Ishikawa (cell line): ENCODE measurements at regions not wholly inside any gene's neighbourhood (a gene's known extent, or its start where the extent isn't known, plus 50 kb on each side); places are given as distances from the start of the nearest gene placed in this dataset.

Source experiments
- CEBPB ChIP-seq: IDR thresholded peaks from 2 replicates; pipeline ENCODE4 v1.6.1; 2012
- CREB1 ChIP-seq: IDR thresholded peaks from 2 replicates; pipeline ENCODE4 v1.6.1; 2012; ENCODE audit warnings: low read depth
- EGR1 ChIP-seq: IDR thresholded peaks from 2 replicates; pipeline ENCODE4 v1.6.1; 2012
- EP300 ChIP-seq: IDR thresholded peaks from 2 replicates; pipeline ENCODE4 v1.6.1; 2012; ENCODE audit warnings: borderline replicate concordance
- FOXM1 ChIP-seq: IDR thresholded peaks from 2 replicates; pipeline ENCODE4 v1.6.1; 2012; ENCODE audit warnings: low read depth, borderline replicate concordance
- NFIC ChIP-seq: IDR thresholded peaks from 2 replicates; pipeline ENCODE4 v1.6.1; 2012
- RAD21 ChIP-seq: IDR thresholded peaks from 2 replicates; pipeline ENCODE4 v1.6.1; 2012; ENCODE audit warnings: low read depth
- TAF1 ChIP-seq: IDR thresholded peaks from 2 replicates; pipeline ENCODE4 v1.6.1; 2012; ENCODE audit warnings: low read depth, mild to moderate bottlenecking
- TCF12 ChIP-seq: IDR thresholded peaks from 2 replicates; pipeline ENCODE4 v1.6.1; 2012; ENCODE audit warnings: low read depth
- TEAD4 ChIP-seq: IDR thresholded peaks from 2 replicates; pipeline ENCODE4 v1.6.1; 2012
- YY1 ChIP-seq: IDR thresholded peaks from 2 replicates; pipeline ENCODE4 v1.6.1; 2012; ENCODE audit warnings: low read depth
- ZBTB7A ChIP-seq: IDR thresholded peaks from 2 replicates; pipeline ENCODE4 v1.6.1; 2012; ENCODE audit warnings: low read depth
- TF ChIP-seq, protein P1 (sequence below): IDR thresholded peaks from 2 replicates; pipeline ENCODE4 v1.6.1; 2012; ENCODE audit warnings: low read depth, mild to moderate bottlenecking
- TF ChIP-seq, protein P2 (sequence below): IDR thresholded peaks from 2 replicates; pipeline ENCODE4 v1.6.1; 2012
- TF ChIP-seq, protein P3 (sequence below): IDR thresholded peaks from 2 replicates; pipeline ENCODE4 v1.6.1; 2012

DNA sequence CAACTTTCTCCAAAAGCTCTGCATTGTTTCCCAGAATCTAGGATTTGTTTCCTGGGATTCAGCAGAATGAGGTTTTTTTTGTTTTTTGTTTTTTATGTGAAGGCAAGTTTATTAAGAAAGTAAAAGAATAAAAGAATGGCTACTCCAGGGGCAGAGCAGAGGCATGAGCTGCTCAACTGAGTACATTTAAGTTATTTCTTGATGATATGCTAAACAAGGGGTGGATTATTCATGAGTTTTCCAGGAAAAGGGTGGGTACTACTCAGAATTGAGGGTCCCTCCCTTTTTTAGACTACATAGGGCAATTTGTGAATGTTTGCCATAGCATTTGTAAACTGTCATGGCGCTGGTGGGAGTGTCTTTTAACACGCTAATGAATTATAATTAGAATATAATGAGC is 292.5 kb upstream of the SGK1 start:
- TF ChIP-seq, protein P1, sequence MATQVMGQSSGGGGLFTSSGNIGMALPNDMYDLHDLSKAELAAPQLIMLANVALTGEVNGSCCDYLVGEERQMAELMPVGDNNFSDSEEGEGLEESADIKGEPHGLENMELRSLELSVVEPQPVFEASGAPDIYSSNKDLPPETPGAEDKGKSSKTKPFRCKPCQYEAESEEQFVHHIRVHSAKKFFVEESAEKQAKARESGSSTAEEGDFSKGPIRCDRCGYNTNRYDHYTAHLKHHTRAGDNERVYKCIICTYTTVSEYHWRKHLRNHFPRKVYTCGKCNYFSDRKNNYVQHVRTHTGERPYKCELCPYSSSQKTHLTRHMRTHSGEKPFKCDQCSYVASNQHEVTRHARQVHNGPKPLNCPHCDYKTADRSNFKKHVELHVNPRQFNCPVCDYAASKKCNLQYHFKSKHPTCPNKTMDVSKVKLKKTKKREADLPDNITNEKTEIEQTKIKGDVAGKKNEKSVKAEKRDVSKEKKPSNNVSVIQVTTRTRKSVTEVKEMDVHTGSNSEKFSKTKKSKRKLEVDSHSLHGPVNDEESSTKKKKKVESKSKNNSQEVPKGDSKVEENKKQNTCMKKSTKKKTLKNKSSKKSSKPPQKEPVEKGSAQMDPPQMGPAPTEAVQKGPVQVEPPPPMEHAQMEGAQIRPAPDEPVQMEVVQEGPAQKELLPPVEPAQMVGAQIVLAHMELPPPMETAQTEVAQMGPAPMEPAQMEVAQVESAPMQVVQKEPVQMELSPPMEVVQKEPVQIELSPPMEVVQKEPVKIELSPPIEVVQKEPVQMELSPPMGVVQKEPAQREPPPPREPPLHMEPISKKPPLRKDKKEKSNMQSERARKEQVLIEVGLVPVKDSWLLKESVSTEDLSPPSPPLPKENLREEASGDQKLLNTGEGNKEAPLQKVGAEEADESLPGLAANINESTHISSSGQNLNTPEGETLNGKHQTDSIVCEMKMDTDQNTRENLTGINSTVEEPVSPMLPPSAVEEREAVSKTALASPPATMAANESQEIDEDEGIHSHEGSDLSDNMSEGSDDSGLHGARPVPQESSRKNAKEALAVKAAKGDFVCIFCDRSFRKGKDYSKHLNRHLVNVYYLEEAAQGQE, result no peak
- TF ChIP-seq NFIC (no peak), EGR1 (no peak), YY1 (no peak), CEBPB (no peak), TAF1 (no peak)

DNA sequence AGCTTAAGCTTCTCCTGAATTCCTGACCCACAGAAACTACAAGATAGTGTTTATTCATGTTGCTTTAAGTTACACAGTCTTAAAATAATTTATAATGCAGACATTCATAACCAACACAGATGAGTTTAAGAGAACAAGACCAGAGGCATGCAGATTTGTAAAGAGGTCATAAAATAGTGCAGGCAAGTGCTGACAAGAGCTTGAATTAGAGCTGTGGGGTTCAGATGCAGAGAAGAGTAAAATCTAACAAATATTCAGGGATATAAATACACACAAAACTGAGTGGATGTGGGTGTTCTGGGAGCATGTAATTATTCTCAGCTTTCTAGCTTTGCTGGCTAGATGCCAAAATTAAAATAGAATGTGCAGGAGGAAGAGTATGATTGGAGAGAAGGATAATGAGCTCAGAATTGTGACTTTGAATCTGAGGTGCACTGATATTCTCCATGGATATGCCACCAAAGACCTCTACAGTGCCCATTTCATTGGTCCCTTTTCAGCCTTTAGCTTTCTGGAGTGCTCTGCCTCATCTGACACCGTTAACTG is 291.9 kb upstream of the SGK1 start:
- TF ChIP-seq EP300 (no peak), NFIC (peak; percentile 55; the same call in 1 of the 2 replicates), CEBPB (no peak), TAF1 (no peak)
- TF ChIP-seq, protein P1, result no peak

DNA sequence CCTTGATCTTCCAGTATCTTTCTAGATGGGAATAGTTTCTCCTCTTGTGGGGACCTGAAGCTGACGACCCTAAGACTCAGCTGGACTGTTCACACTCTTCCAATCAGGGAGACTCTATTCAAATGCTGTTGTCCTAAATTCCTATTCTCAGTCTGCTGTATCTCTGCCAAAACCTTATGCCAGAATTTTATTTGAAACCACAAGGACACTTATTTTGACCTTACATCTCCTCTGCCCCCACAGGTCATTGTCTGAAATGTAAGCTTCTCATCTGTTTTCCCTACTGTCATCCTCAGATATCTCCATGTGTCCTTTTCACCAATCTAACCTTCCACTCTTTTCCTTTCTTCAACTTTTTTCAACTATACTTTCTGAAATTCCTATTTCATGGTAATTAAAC is 289.5 kb upstream of the SGK1 start:
- TF ChIP-seq EP300, result no peak
- no peak for TF ChIP-seq NFIC
- TF ChIP-seq EGR1, result no peak
- no peak for TF ChIP-seq RAD21
- no peak for TF ChIP-seq YY1
- no peak for TF ChIP-seq CEBPB
- no peak for TF ChIP-seq TEAD4
- no peak for TF ChIP-seq TCF12
- TF ChIP-seq, protein P2, sequence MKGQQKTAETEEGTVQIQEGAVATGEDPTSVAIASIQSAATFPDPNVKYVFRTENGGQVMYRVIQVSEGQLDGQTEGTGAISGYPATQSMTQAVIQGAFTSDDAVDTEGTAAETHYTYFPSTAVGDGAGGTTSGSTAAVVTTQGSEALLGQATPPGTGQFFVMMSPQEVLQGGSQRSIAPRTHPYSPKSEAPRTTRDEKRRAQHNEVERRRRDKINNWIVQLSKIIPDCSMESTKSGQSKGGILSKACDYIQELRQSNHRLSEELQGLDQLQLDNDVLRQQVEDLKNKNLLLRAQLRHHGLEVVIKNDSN, result no peak
- TF ChIP-seq FOXM1, result no peak
- TF ChIP-seq TAF1, result no peak
- TF ChIP-seq CREB1, result no peak
- TF ChIP-seq, protein P3, sequence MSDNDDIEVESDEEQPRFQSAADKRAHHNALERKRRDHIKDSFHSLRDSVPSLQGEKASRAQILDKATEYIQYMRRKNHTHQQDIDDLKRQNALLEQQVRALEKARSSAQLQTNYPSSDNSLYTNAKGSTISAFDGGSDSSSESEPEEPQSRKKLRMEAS, result no peak
- TF ChIP-seq, protein P1, result no peak
- TF ChIP-seq ZBTB7A, result no peak

DNA sequence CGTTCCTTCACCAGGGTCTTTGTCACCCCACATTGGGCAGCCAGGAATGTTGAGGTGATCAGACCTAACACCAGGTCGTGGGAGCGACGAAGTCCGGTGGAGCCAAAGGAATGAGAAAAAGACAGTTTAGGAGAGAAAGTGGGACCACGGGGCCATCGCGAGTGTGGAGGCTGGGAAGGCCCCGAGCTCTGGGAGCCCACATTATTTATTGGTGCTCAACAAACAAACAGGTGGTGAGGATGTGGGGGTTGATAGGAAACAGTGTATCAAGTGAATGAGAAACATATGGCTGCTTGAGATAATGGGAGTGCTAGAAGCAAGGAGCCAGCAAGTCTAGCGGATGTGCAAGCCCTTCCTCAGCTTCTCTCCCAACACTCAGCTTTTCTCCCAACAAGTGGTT is 287.1 kb upstream of the SGK1 start:
- TF ChIP-seq CEBPB (no peak), TAF1 (no peak), YY1 (no peak), EP300 (no peak), NFIC (no peak), RAD21 (no peak), EGR1 (no peak), TCF12 (no peak), ZBTB7A (no peak), FOXM1 (no peak), CREB1 (no peak), TEAD4 (no peak)
- TF ChIP-seq, protein P3, result no peak
- TF ChIP-seq, protein P2, result no peak
- TF ChIP-seq, protein P1, result no peak
